HG03558 (cell line): ENCODE measurements at regions not wholly inside any gene's neighbourhood (a gene's known extent, or its start where the extent isn't known, plus 50 kb on each side); places are given as distances from the start of the nearest gene placed in this dataset.

Experiments used
- ATAC-seq: cut with Tn5 transposase; IDR thresholded peaks from one replicate; pipeline ENCODE4 v1.9.1; 2021; ENCODE audit warnings: moderate number of reproducible peaks; ENCODE audit not compliant: unreplicated experiment; ENCODE audit errors: extremely low read depth

GRCh38 chr2:176585791-176586190, 316.5 kb downstream of the MTX2 start:
- ATAC-seq: no peak

- no peak for ATAC-seq
These were observed 320.0 kb downstream of the MTX2 start for GRCh38 chr2:176589287-176589686.

GRCh38 chr2:176589825-176590440, 320.7 kb downstream of the MTX2 start:
- ATAC-seq: no peak

- no peak for ATAC-seq
These were observed 323.0 kb downstream of the MTX2 start for GRCh38 chr2:176592216-176592615.

DNA sequence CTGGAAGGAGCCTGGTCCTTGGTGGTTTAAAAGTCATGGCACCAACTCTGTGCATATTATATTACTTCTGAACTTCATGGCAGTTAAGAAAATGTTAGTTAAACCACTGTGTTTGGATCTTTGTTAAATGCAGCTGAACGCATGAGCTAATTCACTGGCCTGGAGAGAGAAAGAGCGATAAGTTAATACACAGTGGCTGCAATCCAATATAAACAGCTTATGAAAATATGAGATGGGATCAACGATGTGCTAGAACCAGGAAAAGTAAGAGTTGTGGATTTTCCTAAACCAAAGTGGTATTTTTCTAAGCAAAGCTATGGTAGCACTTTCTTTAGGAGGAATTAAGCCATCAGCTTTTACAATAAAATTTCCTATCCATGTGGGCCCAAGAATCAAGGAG, 326.7 kb downstream of the MTX2 start:
- ATAC-seq: no peak

DNA sequence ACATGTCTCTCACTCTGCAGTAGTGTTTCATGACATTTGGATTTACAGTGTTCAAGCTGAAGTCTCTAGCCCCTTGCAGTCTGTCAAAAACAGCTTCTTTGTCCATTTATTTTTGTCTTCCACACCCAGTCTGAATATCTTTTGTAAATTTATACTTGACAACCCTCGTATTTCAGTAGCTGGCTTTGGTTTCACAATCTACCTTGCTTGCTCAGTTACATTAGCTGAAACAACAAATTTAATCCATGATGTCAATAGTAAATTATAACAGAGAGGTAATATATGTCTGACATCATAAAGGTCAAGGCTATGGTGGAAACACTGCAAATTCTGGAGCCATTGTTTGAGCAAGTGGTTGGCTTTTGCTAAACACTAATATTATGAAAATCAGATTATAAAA, 328.7 kb downstream of the MTX2 start:
- no peak for ATAC-seq

- ATAC-seq: no peak
These were observed 329.1 kb downstream of the MTX2 start for GRCh38 chr2:176598351-176598750.

- ATAC-seq: no peak
These were observed 330.7 kb downstream of the MTX2 start for GRCh38 chr2:176599796-176600485.

DNA sequence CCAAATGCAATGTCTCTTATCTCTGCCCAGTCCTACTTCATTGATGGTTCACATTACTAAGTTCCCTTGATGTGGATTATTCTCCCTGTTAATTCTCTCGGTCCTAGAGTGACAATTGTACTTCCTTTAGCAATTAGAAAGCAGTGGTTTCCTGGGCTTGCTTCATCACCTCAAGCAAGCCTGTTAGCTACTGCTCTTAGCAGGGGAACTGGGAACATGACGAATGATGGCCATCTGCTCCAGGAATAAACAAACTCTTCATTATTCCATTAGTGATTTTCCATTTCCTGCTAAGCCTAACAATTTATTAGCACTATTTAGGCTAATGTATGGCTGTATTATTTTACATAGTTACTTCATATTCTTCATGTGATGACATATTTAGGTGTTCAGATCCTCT, 331.8 kb downstream of the MTX2 start:
- ATAC-seq: no peak

GRCh38 chr2:176612036-176612435, 342.8 kb downstream of the MTX2 start:
- ATAC-seq: no peak

DNA sequence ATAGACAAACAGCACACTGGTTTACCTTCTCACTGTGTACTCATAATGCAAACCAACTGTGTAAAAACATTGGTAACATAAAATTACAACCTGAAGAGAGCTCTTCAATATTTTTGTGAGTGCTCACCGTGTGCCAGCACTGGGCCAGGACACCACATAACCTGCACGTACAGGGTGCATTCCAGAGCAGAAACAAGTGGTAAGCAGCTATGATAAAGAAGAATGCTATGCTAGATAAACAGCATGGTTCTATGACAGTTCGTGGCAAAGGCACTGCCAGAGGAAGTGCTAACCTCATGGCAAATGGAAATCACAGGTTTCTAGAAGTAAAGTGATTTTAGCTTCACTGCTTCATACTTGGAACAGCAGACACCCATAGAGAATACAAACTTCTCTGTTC, 343.5 kb downstream of the MTX2 start:
- ATAC-seq: no peak

- no peak for ATAC-seq
These were observed 344.2 kb downstream of the MTX2 start for GRCh38 chr2:176613323-176613987.

DNA sequence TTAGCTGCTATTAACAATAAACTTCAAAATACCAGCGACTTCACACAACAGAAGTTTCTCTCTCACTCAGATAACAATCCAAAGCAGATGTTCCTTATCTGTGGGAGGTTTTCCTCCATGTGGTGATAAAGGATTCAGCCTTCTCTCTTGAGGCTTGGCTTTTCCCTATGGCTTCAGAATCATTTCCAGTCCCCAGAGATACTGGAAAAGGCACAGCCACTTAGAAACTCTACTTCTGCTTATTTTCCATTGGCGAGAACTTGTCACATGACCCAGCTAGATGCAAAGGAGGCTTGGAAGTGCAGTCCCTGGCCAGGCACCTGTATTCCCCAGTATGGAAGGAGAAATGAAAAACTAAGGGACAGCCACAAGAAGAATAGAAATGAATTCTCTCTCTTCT, 344.8 kb downstream of the MTX2 start:
- ATAC-seq: no peak

DNA sequence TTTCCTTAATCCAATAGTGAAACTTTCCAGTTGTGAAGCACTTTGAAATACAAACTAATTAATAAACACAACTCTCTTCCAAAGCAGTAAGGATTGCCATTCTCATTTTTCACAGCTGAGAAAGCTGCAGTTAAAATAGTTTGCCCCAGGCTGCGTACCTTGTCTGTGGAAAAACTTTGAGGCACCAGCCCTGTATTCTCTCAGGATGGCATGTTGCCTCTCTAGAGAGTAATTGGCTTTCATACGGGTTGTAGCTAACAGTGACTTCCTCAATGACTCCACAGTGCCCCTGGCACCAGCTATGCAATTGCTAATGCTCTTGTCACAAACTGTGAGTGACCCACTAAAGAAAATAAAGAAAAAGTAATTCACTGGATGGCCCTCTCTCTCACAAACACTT, 345.7 kb downstream of the MTX2 start:
- no peak for ATAC-seq

DNA sequence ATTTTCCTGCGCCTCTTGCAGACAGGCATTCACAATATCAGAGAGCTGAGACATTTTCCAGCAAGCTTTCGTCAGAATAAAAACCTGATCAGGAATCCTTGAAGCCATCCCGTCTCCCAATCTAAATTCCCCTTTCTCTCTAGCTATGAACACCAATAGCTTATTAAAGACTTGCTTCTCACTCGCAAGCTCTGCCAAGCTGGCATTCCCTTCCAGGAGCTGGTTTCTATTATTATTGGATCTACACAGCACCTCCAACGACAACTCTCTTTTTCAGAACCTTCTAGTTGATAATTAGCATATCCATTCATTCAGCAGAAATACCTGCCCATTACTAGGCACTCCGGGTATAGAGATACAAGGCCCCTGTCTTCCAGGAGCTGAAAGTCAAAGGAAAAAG, 350.3 kb downstream of the MTX2 start:
- no peak for ATAC-seq

DNA sequence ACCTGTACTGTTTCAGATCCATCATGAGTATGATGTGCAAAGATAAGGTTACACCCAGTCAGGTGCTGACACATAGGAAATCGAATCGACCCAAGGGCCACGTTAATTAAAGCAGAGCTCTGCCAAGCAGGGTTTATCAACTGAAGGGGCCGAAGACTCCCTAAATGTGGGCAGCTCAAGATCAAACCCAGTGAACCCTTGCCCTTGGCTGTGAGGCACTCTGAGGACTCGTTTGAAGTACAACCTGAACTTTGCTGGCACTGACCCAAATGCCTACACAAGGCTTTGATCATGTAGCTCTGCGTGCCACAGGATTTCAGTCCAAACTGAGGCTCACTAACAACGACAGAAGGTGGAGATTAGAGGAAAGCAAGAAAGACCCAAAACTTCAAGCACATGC, 352.1 kb downstream of the MTX2 start:
- ATAC-seq: no peak

DNA sequence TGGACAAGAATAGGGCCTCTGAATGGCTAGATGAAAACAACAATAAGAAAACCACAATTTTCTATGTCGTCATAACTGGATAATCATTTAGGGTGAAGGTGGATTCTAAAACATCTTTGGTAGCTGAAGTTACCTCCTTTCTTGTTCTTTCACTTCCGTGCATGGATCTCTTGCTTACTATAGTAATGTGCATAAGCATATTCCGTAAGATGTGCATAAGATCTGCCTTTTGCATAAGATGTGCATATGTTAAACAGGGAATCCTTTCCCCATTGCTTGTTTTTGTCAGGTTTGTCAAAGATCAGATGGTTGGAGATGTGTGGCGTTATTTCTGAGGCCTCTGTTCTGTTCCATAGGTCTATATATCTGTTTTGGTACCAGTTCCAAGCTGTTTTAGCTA, 353.6 kb downstream of the MTX2 start:
- no peak for ATAC-seq

DNA sequence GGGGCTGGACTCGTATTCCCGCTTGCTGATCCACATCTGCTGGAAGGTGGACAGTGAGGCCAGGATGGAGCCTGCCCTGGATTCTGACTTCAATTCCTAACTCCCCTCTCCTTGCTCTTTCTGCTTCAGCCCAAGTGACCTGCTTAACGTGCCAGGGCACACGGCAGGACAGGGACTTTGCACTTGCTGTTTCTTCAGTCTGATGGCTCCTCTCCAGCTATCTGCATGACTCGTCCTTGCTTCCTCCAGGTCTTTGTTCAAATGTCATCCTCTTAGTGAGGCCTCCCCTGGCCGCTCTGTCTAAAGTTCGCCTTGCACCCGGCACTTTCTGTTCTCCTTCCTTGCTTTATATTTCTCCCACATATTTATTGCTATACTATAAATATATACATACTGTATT, 357.6 kb downstream of the MTX2 start:
- ATAC-seq: no peak

DNA sequence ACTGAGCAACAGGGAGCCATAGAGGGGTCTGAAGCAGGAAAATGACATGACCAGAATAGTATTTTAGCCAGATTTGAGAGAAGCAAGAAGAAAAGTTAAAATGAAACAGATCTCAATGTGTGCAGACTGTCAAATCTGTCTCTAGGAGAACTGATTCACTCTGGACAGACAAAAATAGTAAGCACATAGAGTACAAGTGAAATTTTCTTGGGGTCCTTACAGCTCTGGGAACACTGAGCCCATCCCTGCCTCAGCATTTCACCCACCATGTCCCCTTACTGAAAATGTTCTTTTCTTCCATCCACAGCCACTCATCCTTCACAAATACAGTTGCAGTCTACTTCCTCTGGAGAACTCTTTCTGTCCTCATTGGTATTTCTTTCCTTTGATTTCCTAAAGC, 359.2 kb downstream of the MTX2 start:
- no peak for ATAC-seq

DNA sequence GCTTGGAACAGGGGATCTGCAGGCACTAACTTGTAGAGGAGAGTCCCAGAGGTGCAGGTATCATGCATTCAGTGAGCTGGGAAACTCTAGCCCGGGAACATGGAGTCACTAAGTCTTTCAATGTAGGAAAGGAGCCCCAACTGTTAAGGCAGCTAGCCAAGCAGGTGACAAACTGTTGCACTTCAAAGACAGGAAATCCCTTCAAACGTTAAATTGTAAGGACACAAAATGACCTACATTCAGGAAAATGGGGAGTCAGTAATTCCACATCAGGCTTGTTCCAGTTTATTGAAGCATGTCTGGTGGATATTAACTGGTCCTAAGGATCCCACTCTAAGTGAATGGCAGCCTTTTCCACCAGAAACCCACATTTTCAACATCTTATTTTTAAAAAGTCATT, 364.5 kb downstream of the MTX2 start:
- no peak for ATAC-seq

DNA sequence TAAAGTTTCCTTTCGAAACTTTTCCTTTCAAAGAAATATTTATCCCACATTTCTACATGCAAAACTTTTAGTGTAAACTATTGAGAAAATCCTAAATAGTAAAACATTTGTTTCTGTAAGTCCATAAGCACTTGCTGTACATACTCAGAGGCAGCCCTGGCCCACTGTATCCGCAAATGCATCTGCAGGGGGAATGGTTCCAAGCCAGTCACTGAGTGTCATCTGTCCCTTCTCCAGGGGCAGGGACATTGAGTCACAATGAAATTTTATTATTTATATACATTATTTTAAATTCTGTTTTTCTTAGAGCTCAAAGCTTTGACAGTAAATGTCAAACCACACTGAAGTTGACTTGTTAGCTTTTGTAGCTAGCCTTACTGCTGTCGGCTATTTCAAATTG, 367.2 kb downstream of the MTX2 start:
- ATAC-seq: no peak

GRCh38 chr2:176637142-176637485, 367.9 kb downstream of the MTX2 start:
- no peak for ATAC-seq
